Choroid plexus epithelial cell (primary cell): ENCODE measurements at regions not wholly inside any gene's neighbourhood (a gene's known extent, or its start where the extent isn't known, plus 50 kb on each side); places are given as distances from the start of the nearest gene placed in this dataset.

Source experiments
- DNase-seq: peaks from one replicate; pipeline ENCODE4 v3.0.0-alpha.2; 2010; ENCODE audit warnings: low read depth
- H3K4me3 ChIP-seq: 2 replicates; pipeline ENCODE4 v1.5.1; 2011; ENCODE audit warnings: low read depth, mild to moderate bottlenecking, control low read depth, low read length, moderate library complexity
- TF ChIP-seq, protein P1 (sequence below): conservative IDR thresholded peaks from 2 replicates; pipeline ENCODE4 v1.5.1; 2011; ENCODE audit warnings: low read depth, mild to moderate bottlenecking, control low read depth, inconsistent platforms, low read length, moderate library complexity

GRCh38 chr10:117903854-117904253, 142.9 kb downstream of the RAB11FIP2 start:
- TF ChIP-seq, protein P1, sequence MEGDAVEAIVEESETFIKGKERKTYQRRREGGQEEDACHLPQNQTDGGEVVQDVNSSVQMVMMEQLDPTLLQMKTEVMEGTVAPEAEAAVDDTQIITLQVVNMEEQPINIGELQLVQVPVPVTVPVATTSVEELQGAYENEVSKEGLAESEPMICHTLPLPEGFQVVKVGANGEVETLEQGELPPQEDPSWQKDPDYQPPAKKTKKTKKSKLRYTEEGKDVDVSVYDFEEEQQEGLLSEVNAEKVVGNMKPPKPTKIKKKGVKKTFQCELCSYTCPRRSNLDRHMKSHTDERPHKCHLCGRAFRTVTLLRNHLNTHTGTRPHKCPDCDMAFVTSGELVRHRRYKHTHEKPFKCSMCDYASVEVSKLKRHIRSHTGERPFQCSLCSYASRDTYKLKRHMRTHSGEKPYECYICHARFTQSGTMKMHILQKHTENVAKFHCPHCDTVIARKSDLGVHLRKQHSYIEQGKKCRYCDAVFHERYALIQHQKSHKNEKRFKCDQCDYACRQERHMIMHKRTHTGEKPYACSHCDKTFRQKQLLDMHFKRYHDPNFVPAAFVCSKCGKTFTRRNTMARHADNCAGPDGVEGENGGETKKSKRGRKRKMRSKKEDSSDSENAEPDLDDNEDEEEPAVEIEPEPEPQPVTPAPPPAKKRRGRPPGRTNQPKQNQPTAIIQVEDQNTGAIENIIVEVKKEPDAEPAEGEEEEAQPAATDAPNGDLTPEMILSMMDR, result no peak
- H3K4me3 ChIP-seq, result no peak overlapping the region
- DNase-seq, result no peak

DNA sequence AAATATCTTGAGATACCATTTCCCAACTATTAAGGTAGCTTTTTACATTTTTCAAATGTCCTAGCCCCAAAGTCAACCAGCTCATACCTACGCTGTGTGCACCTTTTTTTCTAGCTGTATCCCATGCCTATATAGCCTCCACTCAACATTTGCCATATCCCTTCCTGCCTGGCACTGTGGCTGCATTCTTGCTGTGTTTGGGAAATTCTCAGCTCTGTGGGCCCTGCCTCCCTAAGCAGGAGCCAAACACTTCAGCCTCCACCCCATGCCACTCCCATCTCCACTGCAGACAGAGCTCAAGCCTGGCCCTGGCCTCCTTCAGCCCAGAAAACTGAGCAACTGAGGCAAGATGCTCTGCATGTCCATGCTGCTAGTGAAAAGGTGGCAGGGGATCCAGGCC, 141.3 kb downstream of the RAB11FIP2 start:
- DNase-seq, result no peak
- H3K4me3 ChIP-seq, result no peak overlapping the region
- TF ChIP-seq, protein P1, result no peak

DNA sequence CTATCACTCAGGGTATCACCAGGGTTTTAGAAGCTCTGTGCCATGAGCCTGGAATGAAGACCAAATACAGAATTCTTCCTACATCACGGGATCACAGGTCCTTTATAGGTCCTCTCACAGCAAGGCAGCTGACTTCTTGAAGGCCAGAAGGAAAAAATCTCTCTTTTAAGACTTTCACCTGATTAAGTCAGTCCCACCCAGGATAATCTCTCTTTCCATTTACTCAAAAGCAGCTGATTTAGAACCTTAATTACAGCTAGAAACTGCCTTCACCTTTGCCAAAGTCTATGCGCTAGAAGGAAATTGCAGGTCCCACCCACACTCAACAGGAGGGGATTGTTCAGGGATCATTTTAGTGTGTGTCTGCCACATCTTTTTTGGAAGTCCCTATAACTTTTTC, 135.1 kb downstream of the RAB11FIP2 start:
- H3K4me3 ChIP-seq, result no peak overlapping the region
- TF ChIP-seq, protein P1, result no peak
- DNase-seq, result no peak

GRCh38 chr10:117914334-117914733, 132.4 kb downstream of the RAB11FIP2 start:
- TF ChIP-seq, protein P1, result no peak
- DNase-seq, result no peak
- H3K4me3 ChIP-seq, result no peak overlapping the region

GRCh38 chr10:117920956-117921355, 125.8 kb downstream of the RAB11FIP2 start:
- DNase-seq, result no peak
- TF ChIP-seq, protein P1, result no peak
- H3K4me3 ChIP-seq, result no peak overlapping the region

GRCh38 chr10:117921421-117921820, 125.3 kb downstream of the RAB11FIP2 start:
- no peak for DNase-seq
- H3K4me3 ChIP-seq, result no peak overlapping the region
- TF ChIP-seq, protein P1, result no peak

DNA sequence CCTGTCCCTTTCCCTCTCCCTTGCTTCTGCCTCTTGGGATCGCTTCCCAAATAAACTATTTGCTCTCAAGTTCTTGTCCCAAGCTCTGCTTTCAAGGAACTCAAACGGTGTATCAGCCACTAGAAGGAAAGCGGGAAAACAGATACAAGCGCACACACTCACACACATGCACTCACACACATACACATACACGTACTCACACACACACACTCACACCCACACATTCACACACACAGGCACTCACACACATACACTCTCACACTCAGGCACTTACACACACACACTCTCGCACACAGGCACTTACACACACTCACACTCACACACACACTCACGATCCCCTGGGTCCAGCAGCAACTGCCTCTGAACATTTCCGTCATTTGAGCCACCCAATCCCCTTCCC, 121.9 kb downstream of the RAB11FIP2 start:
- DNase-seq, result no peak
- no peak overlapping the region for H3K4me3 ChIP-seq
- TF ChIP-seq, protein P1, result no peak
